ENCODE measurements at regions not wholly inside any gene's neighbourhood (a gene's known extent, or its start where the extent isn't known, plus 50 kb on each side); places are given as distances from the start of the nearest gene placed in this dataset.
"Not testable (repeated sequence)": the region's sequence is repeated elsewhere in the genome, so short reads cannot be mapped to it uniquely, and the experiment has no call there.

GRCh38 chr5:100479079-100479688, 56.0 kb upstream of the FAM174A start:
- DNase-seq (ENCODE audit: low spot score) = peak; percentile 29

- DNase-seq (ENCODE audit: low spot score) = no peak
These were observed 63.1 kb upstream of the FAM174A start for GRCh38 chr5:100472091-100472490.

GRCh38 chr5:100469767-100470166, 65.4 kb upstream of the FAM174A start:
- no peak for DNase-seq (ENCODE audit: low spot score)

GRCh38 chr5:100464418-100464817, 70.8 kb upstream of the FAM174A start:
- peak; percentile 85 for DNase-seq (ENCODE audit: low spot score)

GRCh38 chr5:100456615-100457014, 78.6 kb upstream of the FAM174A start:
- no peak for DNase-seq (ENCODE audit: low spot score)

- no peak for DNase-seq (ENCODE audit: low spot score)
These were observed 83.0 kb upstream of the FAM174A start for GRCh38 chr5:100452126-100452525.

- no peak for DNase-seq (ENCODE audit: low spot score)
These were observed 87.1 kb upstream of the FAM174A start for GRCh38 chr5:100448111-100448528.

- no peak for DNase-seq (ENCODE audit: low spot score)
These were observed 88.2 kb upstream of the FAM174A start for GRCh38 chr5:100446879-100447430.

- DNase-seq (ENCODE audit: low spot score) = peak; percentile 53
These were observed 90.2 kb upstream of the FAM174A start for GRCh38 chr5:100444961-100445360.

- DNase-seq (ENCODE audit: low spot score) = no peak
These were observed 100.4 kb upstream of the FAM174A start for GRCh38 chr5:100434815-100435214.

- DNase-seq (ENCODE audit: low spot score) = no peak
These were observed 102.4 kb upstream of the FAM174A start for GRCh38 chr5:100432741-100433140.

- peak; percentile 47 for DNase-seq (ENCODE audit: low spot score)
These were observed 104.6 kb upstream of the FAM174A start for GRCh38 chr5:100430268-100431195.

- no peak for DNase-seq (ENCODE audit: low spot score)
These were observed 110.4 kb upstream of the FAM174A start for GRCh38 chr5:100424787-100425186.

GRCh38 chr5:100424017-100424416, 111.2 kb upstream of the FAM174A start:
- peak; percentile 81 for DNase-seq (ENCODE audit: low spot score)

- DNase-seq (ENCODE audit: low spot score) = peak; percentile 78
These were observed 111.8 kb upstream of the FAM174A start for GRCh38 chr5:100423330-100423729.

GRCh38 chr5:100421360-100421759, 113.8 kb upstream of the FAM174A start:
- DNase-seq (ENCODE audit: low spot score) = no peak

GRCh38 chr5:100418231-100418630, 116.9 kb upstream of the FAM174A start:
- no peak for DNase-seq (ENCODE audit: low spot score)

GRCh38 chr5:100409660-100410151, 125.5 kb upstream of the FAM174A start:
- DNase-seq (ENCODE audit: low spot score) = no peak

GRCh38 chr5:100407053-100407452, 128.1 kb upstream of the FAM174A start:
- no peak for DNase-seq (ENCODE audit: low spot score)

- DNase-seq (ENCODE audit: low spot score) = no peak
These were observed 128.5 kb upstream of the FAM174A start for GRCh38 chr5:100406640-100407039.

- no peak for DNase-seq (ENCODE audit: low spot score)
These were observed 133.1 kb upstream of the FAM174A start for GRCh38 chr5:100402071-100402470.

GRCh38 chr5:100401149-100401548, 134.0 kb upstream of the FAM174A start:
- DNase-seq (ENCODE audit: low spot score) = no peak

GRCh38 chr5:100398815-100399214, 136.4 kb upstream of the FAM174A start:
- DNase-seq (ENCODE audit: low spot score) = not testable (repeated sequence)

Data from A172 (cell line).